ENCODE measurements at regions not wholly inside any gene's neighbourhood (a gene's known extent, or its start where the extent isn't known, plus 50 kb on each side); places are given as distances from the start of the nearest gene placed in this dataset.

GRCh38 chr14:26702721-26703230 lies 104.9 kb upstream of the NOVA1 start:
- TF ChIP-seq EZH2 (IDR thresholded peaks at IDR 0.05; ENCODE audit: low read length) = no peak
- no peak for TF ChIP-seq CTCF (optimal IDR thresholded peaks at IDR 0.05 in 1 of 3, IDR thresholded peaks at IDR 0.05 in 1 of 3, conservative IDR thresholded peaks at IDR 0.05 in 1 of 3; ENCODE audit: extremely low read depth in 1 of 3, insufficient read depth in 2 of 3, low read length in 3 of 3)

Measured in keratinocyte (primary cell).